A673 (cell line): ENCODE measurements at regions not wholly inside any gene's neighbourhood (a gene's known extent, or its start where the extent isn't known, plus 50 kb on each side); places are given as distances from the start of the nearest gene placed in this dataset.

Source experiments
- EZH2 ChIP-seq: fragments of 200-600 bp; sonication (generic); IDR thresholded peaks from 2 replicates; pipeline ENCODE4 v1.6.1; 2017; ENCODE audit warnings: borderline replicate concordance, low read depth, mild to moderate bottlenecking, mixed read lengths, antibody characterized with exemption, low read length; ENCODE audit not compliant: poor library complexity, severe bottlenecking
- TF ChIP-seq, protein P1 (sequence below): fragments of 300-800, 200-600 bp; sonication (generic); conservative IDR thresholded peaks from 2 replicates; pipeline ENCODE4 v1.5.1; 2017; ENCODE audit warnings: low read depth, mild to moderate bottlenecking, antibody characterized with exemption, low read length, moderate library complexity, mixed read lengths

DNA sequence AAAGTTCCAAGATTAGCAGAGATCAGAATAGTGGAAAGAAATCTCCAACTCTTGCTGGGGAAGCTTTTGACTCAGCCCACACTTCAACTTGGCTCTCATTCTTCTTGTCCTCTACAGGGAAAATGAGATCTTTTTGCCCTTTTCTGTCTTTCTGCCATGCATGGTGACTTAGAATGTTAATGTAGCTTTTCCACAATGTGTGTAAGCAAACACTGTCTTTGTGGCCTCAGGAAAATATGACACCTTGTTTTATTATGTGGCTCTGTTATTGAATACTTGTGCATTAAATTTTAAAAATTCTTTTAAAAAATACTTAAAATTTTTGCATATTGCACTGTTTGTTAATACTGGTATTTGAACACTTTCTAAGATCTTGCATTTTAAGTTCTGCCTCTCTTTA, 65.4 kb upstream of the WDR75 start:
- no peak for TF ChIP-seq EZH2
- TF ChIP-seq, protein P1, sequence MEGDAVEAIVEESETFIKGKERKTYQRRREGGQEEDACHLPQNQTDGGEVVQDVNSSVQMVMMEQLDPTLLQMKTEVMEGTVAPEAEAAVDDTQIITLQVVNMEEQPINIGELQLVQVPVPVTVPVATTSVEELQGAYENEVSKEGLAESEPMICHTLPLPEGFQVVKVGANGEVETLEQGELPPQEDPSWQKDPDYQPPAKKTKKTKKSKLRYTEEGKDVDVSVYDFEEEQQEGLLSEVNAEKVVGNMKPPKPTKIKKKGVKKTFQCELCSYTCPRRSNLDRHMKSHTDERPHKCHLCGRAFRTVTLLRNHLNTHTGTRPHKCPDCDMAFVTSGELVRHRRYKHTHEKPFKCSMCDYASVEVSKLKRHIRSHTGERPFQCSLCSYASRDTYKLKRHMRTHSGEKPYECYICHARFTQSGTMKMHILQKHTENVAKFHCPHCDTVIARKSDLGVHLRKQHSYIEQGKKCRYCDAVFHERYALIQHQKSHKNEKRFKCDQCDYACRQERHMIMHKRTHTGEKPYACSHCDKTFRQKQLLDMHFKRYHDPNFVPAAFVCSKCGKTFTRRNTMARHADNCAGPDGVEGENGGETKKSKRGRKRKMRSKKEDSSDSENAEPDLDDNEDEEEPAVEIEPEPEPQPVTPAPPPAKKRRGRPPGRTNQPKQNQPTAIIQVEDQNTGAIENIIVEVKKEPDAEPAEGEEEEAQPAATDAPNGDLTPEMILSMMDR = no peak
